Hepatocyte (in vitro differentiated cells): ENCODE measurements at regions not wholly inside any gene's neighbourhood (a gene's known extent, or its start where the extent isn't known, plus 50 kb on each side); places are given as distances from the start of the nearest gene placed in this dataset.

Experiments used
- DNase-seq: peaks from one replicate; pipeline ENCODE4 v3.0.0-alpha.2; 2016; ENCODE audit warnings: low spot score
- H2AFZ ChIP-seq: fragments of 200-600 bp; sonication (generic); 2 replicates; pipeline ENCODE4 v1.6.0; 2016; ENCODE audit warnings: antibody characterized with exemption, mild to moderate bottlenecking
- H3K27ac ChIP-seq: fragments of 200-600 bp; sonication (generic); 2 replicates; pipeline ENCODE4 v1.5.1; 2016; ENCODE audit warnings: mild to moderate bottlenecking
- H3K27me3 ChIP-seq: fragments of 200-600 bp; sonication (generic); 2 replicates; pipeline ENCODE4 v1.6.1; 2016
- H3K36me3 ChIP-seq: fragments of 200-600 bp; sonication (generic); replicated peaks from 2 replicates; pipeline ENCODE4 v1.5.1; 2016; ENCODE audit warnings: low read depth; ENCODE audit not compliant: insufficient read depth
- H3K4me1 ChIP-seq: fragments of 200-600 bp; sonication (generic); 2 replicates; pipeline ENCODE4 v1.5.1; 2016; ENCODE audit warnings: mild to moderate bottlenecking, moderate library complexity; ENCODE audit not compliant: insufficient read depth
- H3K4me2 ChIP-seq: fragments of 200-600 bp; sonication (generic); 2 replicates; pipeline ENCODE4 v1.6.0; 2016
- H3K4me3 ChIP-seq: fragments of 200-600 bp; sonication (generic); 2 replicates; pipeline ENCODE4 v1.5.1; 2016; ENCODE audit warnings: mild to moderate bottlenecking
- H3K79me2 ChIP-seq: fragments of 200-600 bp; sonication (generic); 2 replicates; pipeline ENCODE4 v1.6.0; 2017; ENCODE audit warnings: mild to moderate bottlenecking
- H3K9me2 ChIP-seq: fragments of 200-600 bp; sonication (generic); replicated peaks from 2 replicates; pipeline ENCODE4 v1.6.0; 2017; ENCODE audit warnings: mild to moderate bottlenecking; ENCODE audit not compliant: insufficient read depth
- H3K9me3 ChIP-seq: fragments of 200-600 bp; sonication (generic); 2 replicates; pipeline ENCODE4 v1.5.1; 2016; ENCODE audit warnings: low read depth, mild to moderate bottlenecking
- H4K20me1 ChIP-seq: fragments of 200-600 bp; sonication (generic); 2 replicates; pipeline ENCODE4 v1.6.0; 2016; ENCODE audit warnings: mild to moderate bottlenecking; ENCODE audit not compliant: insufficient read depth, poor library complexity, severe bottlenecking
- EZH2 ChIP-seq: fragments of 200-600 bp; sonication (generic); IDR thresholded peaks from 2 replicates; pipeline ENCODE4 v1.6.1; 2016; ENCODE audit warnings: antibody characterized with exemption, mild to moderate bottlenecking, borderline replicate concordance
- EZH2phosphoT487 ChIP-seq: fragments of 200-600 bp; sonication (generic); IDR thresholded peaks from one replicate; pipeline ENCODE4 v1.6.1; 2018; ENCODE audit warnings: antibody characterized with exemption, mild to moderate bottlenecking, low read depth, moderate library complexity; ENCODE audit not compliant: unreplicated experiment, severe bottlenecking
- WGBS: methylation state at CpG from one replicate; pipeline ENCODE4 v1.1.6; 2016; ENCODE audit warnings: low lambda C conversion rate; ENCODE audit errors: missing lambda C conversion rate; 5-methylcytosine and 5-hydroxymethylcytosine counted together
- TF ChIP-seq, protein P1 (sequence below): fragments of 200-600 bp; sonication (generic); IDR thresholded peaks from 2 replicates; pipeline ENCODE4 v1.5.1; 2016; ENCODE audit warnings: antibody characterized with exemption, mild to moderate bottlenecking; ENCODE audit not compliant: poor library complexity

DNA sequence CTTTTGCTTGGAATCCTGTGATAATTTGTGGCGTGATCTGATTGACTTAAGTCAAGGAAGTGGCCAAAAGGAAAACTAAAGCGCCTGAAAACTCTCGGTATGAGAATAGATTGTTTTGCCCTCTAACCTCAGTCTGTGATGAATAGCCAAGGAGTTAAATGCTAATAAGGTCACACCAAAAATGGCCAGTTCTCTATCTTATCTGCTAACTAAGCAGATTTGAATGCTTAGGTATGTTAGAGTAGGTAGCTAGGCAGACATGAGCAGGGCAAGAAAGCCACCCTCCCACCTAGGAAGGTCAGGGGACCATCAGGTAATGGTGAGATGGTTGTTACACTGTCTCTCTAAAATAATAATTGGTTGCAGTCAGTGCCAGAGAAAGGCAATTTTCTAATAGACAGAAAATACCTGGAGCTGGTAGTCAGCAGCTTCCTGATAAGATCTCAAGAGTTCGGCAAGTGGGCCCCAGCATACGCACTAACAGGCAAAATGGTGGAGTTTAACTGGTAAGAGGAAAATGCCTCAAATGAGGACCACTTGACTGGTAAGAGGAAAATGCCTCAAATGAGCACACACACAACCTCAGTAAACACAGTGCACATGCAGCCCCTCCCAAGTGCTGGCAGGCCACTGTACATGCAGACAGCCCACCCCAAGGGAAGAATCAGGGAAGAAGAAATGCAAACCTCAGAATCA is 468.4 kb downstream of the MBD2 start:
- Histone ChIP-seq H3K4me2 (no peak overlapping the region), H3K79me2 (no peaks in the 10 kb centered on the region), H3K9me2 (no peaks in the 10 kb centered on the region), H3K27ac (no peak overlapping the region), H3K4me3 (no peak overlapping the region), H3K9me3 (no peaks in the 10 kb centered on the region), H2AFZ (no peak overlapping the region), H3K27me3 (no peaks in the 10 kb centered on the region), H4K20me1 (no peaks in the 10 kb centered on the region), H3K36me3 (no peaks in the 10 kb centered on the region), H3K4me1 (peaks cover 12% of the 10 kb centered on the region)
- TF ChIP-seq, protein P1, sequence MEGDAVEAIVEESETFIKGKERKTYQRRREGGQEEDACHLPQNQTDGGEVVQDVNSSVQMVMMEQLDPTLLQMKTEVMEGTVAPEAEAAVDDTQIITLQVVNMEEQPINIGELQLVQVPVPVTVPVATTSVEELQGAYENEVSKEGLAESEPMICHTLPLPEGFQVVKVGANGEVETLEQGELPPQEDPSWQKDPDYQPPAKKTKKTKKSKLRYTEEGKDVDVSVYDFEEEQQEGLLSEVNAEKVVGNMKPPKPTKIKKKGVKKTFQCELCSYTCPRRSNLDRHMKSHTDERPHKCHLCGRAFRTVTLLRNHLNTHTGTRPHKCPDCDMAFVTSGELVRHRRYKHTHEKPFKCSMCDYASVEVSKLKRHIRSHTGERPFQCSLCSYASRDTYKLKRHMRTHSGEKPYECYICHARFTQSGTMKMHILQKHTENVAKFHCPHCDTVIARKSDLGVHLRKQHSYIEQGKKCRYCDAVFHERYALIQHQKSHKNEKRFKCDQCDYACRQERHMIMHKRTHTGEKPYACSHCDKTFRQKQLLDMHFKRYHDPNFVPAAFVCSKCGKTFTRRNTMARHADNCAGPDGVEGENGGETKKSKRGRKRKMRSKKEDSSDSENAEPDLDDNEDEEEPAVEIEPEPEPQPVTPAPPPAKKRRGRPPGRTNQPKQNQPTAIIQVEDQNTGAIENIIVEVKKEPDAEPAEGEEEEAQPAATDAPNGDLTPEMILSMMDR: no peak
- 83% methylated on average over 5 of the region's 5 CpGs for WGBS
- no peak for DNase-seq

DNA sequence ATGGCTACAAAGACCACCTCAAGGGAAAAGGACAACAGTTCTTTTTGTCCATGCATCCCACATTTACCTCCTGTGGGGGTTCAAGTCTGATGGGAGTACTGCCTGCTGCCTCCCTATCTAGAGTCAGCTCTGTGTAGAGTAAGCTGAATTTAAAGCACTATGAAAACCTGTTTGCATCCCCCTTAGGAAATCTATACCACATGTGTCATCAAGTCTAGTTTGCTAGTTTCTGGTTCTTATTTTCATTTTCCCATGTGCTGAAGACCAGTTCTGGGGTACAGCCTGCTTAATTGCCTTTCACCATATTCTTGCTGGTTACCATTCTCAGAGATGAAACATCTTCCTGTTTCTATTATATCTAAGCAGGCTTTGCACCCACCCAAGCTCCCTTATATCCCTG is 470.3 kb downstream of the MBD2 start:
- no peak overlapping the region for H2AFZ ChIP-seq
- H3K79me2 ChIP-seq: no peaks in the 10 kb centered on the region
- no peaks in the 10 kb centered on the region for H3K9me3 ChIP-seq
- H3K4me3 ChIP-seq: no peak overlapping the region
- DNase-seq: no peak
- no peak overlapping the region for H3K4me2 ChIP-seq
- TF ChIP-seq, protein P1: no peak
- TF ChIP-seq EZH2phosphoT487 (no peak), EZH2 (no peak)
- H3K27ac ChIP-seq: no peak overlapping the region
- H3K27me3 ChIP-seq: no peaks in the 10 kb centered on the region
- H3K9me2 ChIP-seq: no peaks in the 10 kb centered on the region
- H3K36me3 ChIP-seq: no peaks in the 10 kb centered on the region
- H3K4me1 ChIP-seq: peaks cover 12% of the 10 kb centered on the region
- no peaks in the 10 kb centered on the region for H4K20me1 ChIP-seq

DNA sequence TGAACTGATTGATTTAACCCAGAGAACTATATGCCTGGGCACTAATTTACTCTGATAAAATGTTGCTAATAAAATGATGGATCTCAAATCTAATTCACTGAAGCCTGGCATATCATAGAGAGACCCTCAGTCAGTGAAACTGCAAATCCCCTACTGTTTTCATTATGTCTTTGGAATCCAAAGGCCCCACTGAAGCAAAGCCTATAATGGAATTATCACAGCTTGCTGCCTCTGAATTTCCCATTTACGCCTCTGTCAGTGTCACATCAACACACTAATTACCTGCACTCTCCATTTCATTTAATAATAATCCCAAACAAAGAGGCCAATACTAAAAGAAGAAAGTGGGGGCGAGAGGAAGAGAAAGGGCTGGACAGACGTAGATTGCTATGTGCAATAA is 470.9 kb downstream of the MBD2 start:
- Histone ChIP-seq H3K4me3 (no peak overlapping the region), H3K9me3 (no peaks in the 10 kb centered on the region), H3K27ac (no peak overlapping the region), H3K4me2 (no peak overlapping the region), H3K36me3 (no peaks in the 10 kb centered on the region), H4K20me1 (no peaks in the 10 kb centered on the region), H2AFZ (no peak overlapping the region), H3K27me3 (no peaks in the 10 kb centered on the region), H3K9me2 (no peaks in the 10 kb centered on the region), H3K79me2 (no peaks in the 10 kb centered on the region), H3K4me1 (peaks cover 12% of the 10 kb centered on the region)
- WGBS: 61% methylated on average over 3 of the region's 3 CpGs
- DNase-seq: no peak
- no peak for TF ChIP-seq EZH2phosphoT487
- TF ChIP-seq, protein P1: no peak
- TF ChIP-seq EZH2: no peak
